ENCODE measurements at regions not wholly inside any gene's neighbourhood (a gene's known extent, or its start where the extent isn't known, plus 50 kb on each side); places are given as distances from the start of the nearest gene placed in this dataset.
"Not testable (repeated sequence)": the region's sequence is repeated elsewhere in the genome, so short reads cannot be mapped to it uniquely, and the experiment has no call there.

DNA sequence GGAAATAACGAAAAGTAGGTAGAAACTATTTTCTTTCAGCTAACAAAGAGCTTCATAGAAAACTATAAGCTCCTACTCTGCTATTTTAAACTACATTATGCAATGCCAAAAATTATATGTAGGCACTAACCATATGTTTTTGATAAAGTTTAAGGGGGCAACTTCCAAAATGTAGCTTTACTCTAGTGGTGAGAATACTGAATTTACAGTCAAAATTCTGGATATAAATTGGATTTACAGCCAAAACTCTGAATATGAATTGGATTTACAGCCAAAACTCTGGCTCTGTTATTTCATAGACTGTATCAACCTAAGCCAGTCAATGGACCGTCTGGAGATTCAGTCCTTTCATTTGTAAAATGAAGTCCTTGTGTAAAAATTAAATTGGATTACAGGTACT, 86.8 kb upstream of the ANK3 start:
- TF ChIP-seq, protein P1, sequence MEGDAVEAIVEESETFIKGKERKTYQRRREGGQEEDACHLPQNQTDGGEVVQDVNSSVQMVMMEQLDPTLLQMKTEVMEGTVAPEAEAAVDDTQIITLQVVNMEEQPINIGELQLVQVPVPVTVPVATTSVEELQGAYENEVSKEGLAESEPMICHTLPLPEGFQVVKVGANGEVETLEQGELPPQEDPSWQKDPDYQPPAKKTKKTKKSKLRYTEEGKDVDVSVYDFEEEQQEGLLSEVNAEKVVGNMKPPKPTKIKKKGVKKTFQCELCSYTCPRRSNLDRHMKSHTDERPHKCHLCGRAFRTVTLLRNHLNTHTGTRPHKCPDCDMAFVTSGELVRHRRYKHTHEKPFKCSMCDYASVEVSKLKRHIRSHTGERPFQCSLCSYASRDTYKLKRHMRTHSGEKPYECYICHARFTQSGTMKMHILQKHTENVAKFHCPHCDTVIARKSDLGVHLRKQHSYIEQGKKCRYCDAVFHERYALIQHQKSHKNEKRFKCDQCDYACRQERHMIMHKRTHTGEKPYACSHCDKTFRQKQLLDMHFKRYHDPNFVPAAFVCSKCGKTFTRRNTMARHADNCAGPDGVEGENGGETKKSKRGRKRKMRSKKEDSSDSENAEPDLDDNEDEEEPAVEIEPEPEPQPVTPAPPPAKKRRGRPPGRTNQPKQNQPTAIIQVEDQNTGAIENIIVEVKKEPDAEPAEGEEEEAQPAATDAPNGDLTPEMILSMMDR (IDR thresholded peaks at IDR 0.05; ENCODE audit: insufficient read depth, low read length, poor library complexity, severe bottlenecking) = no peak
- DNase-seq (ENCODE audit: low read depth) = no peak
- no peaks in the 10 kb centered on the region for H3K27me3 ChIP-seq (ENCODE audit: control insufficient read depth, insufficient read depth, low read length)

GRCh38 chr10:60473557-60473956, 83.9 kb upstream of the ANK3 start:
- DNase-seq (ENCODE audit: low read depth) = no peak

More for the DNA sequence above, 86.8 kb upstream of the ANK3 start:
- no peak overlapping the region for H3K4me3 ChIP-seq (ENCODE audit: low read depth, low read length)
- no peaks in the 10 kb centered on the region for H3K36me3 ChIP-seq (ENCODE audit: control insufficient read depth, insufficient read depth, low read length)

GRCh38 chr10:60470091-60470490, 80.4 kb upstream of the ANK3 start:
- H3K36me3 ChIP-seq (ENCODE audit: control insufficient read depth, insufficient read depth, low read length) = no peaks in the 10 kb centered on the region
- no peaks in the 10 kb centered on the region for H3K27me3 ChIP-seq (ENCODE audit: control insufficient read depth, insufficient read depth, low read length)
- TF ChIP-seq, protein P1 (IDR thresholded peaks at IDR 0.05; ENCODE audit: insufficient read depth, low read length, poor library complexity, severe bottlenecking) = no peak
- H3K4me3 ChIP-seq (ENCODE audit: low read depth, low read length) = no peak overlapping the region
- DNase-seq (ENCODE audit: low read depth) = no peak

More at GRCh38 chr10:60473557-60473956, 83.9 kb upstream of the ANK3 start:
- Histone ChIP-seq H3K4me3 (ENCODE audit: low read depth, low read length) (no peak overlapping the region), H3K27me3 (ENCODE audit: control insufficient read depth, insufficient read depth, low read length) (no peaks in the 10 kb centered on the region), H3K36me3 (ENCODE audit: control insufficient read depth, insufficient read depth, low read length) (no peaks in the 10 kb centered on the region)
- TF ChIP-seq, protein P1 (IDR thresholded peaks at IDR 0.05; ENCODE audit: insufficient read depth, low read length, poor library complexity, severe bottlenecking) = no peak

- H3K4me3 ChIP-seq (ENCODE audit: low read depth, low read length); DNase-seq (ENCODE audit: low read depth); H3K36me3 ChIP-seq (ENCODE audit: control insufficient read depth, insufficient read depth, low read length); H3K27me3 ChIP-seq (ENCODE audit: control insufficient read depth, insufficient read depth, low read length): not testable (repeated sequence)
Measured at GRCh38 chr10:60469147-60469546, 79.5 kb upstream of the ANK3 start.

DNA sequence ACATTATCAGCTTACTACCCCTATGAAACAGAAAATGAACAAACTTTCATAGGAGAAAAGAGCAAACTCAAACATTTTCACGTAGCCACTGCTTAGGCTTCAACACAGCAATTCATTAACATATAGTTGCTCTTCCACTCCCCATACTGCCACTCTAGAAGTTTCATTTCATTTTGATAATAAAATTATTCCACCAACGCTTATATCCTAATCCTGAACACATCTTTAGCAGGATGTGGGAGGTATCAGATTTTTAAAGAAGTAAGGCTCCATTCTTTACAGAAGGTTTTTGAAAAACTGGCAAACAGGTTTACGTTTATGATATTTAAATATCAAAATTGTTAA, 77.5 kb upstream of the ANK3 start:
- no peaks in the 10 kb centered on the region for H3K36me3 ChIP-seq (ENCODE audit: control insufficient read depth, insufficient read depth, low read length)

GRCh38 chr10:60466267-60467201, 76.9 kb upstream of the ANK3 start:
- Histone ChIP-seq H3K36me3 (ENCODE audit: control insufficient read depth, insufficient read depth, low read length) (no peaks in the 10 kb centered on the region), H3K27me3 (ENCODE audit: control insufficient read depth, insufficient read depth, low read length) (no peaks in the 10 kb centered on the region), H3K4me3 (ENCODE audit: low read depth, low read length) (no peak overlapping the region)
- TF ChIP-seq, protein P1 (IDR thresholded peaks at IDR 0.05; ENCODE audit: insufficient read depth, low read length, poor library complexity, severe bottlenecking) = no peak
- no peak for DNase-seq (ENCODE audit: low read depth)

More for the DNA sequence above, 77.5 kb upstream of the ANK3 start:
- H3K27me3 ChIP-seq (ENCODE audit: control insufficient read depth, insufficient read depth, low read length) = no peaks in the 10 kb centered on the region
- no peak for DNase-seq (ENCODE audit: low read depth)
- H3K4me3 ChIP-seq (ENCODE audit: low read depth, low read length) = no peak overlapping the region
- TF ChIP-seq, protein P1 (IDR thresholded peaks at IDR 0.05; ENCODE audit: insufficient read depth, low read length, poor library complexity, severe bottlenecking) = no peak

All from kidney epithelial cell (primary cell).